Neural cell (in vitro differentiated cells): ENCODE measurements at regions not wholly inside any gene's neighbourhood (a gene's known extent, or its start where the extent isn't known, plus 50 kb on each side); places are given as distances from the start of the nearest gene placed in this dataset.

Experiments
- EP300 ChIP-seq: fragments of 450-650 bp; conservative IDR thresholded peaks from 2 replicates; pipeline ENCODE4 v1.6.1; 2014; ENCODE audit warnings: antibody characterized with exemption, mild to moderate bottlenecking, moderate library complexity; ENCODE audit not compliant: poor library complexity, severe bottlenecking
- EZH2 ChIP-seq: fragments of 200-600, 300-800 bp; shearing (Covaris generic), sonication (generic); IDR thresholded peaks from 2 replicates; pipeline ENCODE4 v1.6.1; 2014; ENCODE audit warnings: antibody characterized with exemption, low read length, borderline replicate concordance, mild to moderate bottlenecking; ENCODE audit not compliant: insufficient read depth, poor library complexity, severe bottlenecking
- POLR2AphosphoS5 ChIP-seq: IDR thresholded peaks from 2 replicates; pipeline ENCODE4 v1.6.1; 2012
- SMC3 ChIP-seq: fragments of 450-650 bp; conservative IDR thresholded peaks from 2 replicates; pipeline ENCODE4 v1.6.1; 2014; ENCODE audit warnings: antibody characterized with exemption, mild to moderate bottlenecking, moderate library complexity; ENCODE audit not compliant: poor library complexity
- TAF1 ChIP-seq: IDR thresholded peaks from 2 replicates; pipeline ENCODE4 v1.6.1; 2012; ENCODE audit warnings: low read depth
- TF ChIP-seq, protein P1 (sequence below): fragments of 450-650 bp; IDR thresholded peaks from 2 replicates; pipeline ENCODE4 v1.5.1; 2014; ENCODE audit warnings: antibody characterized with exemption, mild to moderate bottlenecking, moderate library complexity; ENCODE audit not compliant: poor library complexity, severe bottlenecking
- TF ChIP-seq, protein P2 (sequence below): IDR thresholded peaks from 2 replicates; pipeline ENCODE4 v1.6.1; 2012; ENCODE audit warnings: borderline replicate concordance

DNA sequence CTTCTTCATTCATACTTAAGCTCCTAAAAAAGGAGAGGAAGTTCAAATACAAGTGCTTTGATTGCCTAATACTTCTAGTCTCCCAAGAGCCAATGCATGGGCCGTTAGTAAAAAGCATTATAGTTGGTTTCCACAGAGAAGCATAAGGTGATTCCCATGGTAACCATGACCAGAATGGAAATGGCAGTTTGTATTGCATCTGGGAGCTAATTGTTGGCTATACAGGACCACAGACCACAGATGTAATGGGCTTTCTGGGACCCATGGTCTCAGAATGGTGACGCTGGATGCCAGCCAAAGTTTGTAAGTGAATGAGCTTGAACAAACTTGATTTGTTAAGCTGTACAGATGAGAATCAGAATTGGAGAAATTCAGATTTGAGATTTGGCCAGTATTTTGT is 333.9 kb upstream of the C11orf87 start:
- TF ChIP-seq SMC3 (no peak), POLR2AphosphoS5 (no peak), EP300 (no peak), EZH2 (no peak), TAF1 (no peak)
- TF ChIP-seq, protein P1, sequence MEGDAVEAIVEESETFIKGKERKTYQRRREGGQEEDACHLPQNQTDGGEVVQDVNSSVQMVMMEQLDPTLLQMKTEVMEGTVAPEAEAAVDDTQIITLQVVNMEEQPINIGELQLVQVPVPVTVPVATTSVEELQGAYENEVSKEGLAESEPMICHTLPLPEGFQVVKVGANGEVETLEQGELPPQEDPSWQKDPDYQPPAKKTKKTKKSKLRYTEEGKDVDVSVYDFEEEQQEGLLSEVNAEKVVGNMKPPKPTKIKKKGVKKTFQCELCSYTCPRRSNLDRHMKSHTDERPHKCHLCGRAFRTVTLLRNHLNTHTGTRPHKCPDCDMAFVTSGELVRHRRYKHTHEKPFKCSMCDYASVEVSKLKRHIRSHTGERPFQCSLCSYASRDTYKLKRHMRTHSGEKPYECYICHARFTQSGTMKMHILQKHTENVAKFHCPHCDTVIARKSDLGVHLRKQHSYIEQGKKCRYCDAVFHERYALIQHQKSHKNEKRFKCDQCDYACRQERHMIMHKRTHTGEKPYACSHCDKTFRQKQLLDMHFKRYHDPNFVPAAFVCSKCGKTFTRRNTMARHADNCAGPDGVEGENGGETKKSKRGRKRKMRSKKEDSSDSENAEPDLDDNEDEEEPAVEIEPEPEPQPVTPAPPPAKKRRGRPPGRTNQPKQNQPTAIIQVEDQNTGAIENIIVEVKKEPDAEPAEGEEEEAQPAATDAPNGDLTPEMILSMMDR = no peak
- TF ChIP-seq, protein P2, sequence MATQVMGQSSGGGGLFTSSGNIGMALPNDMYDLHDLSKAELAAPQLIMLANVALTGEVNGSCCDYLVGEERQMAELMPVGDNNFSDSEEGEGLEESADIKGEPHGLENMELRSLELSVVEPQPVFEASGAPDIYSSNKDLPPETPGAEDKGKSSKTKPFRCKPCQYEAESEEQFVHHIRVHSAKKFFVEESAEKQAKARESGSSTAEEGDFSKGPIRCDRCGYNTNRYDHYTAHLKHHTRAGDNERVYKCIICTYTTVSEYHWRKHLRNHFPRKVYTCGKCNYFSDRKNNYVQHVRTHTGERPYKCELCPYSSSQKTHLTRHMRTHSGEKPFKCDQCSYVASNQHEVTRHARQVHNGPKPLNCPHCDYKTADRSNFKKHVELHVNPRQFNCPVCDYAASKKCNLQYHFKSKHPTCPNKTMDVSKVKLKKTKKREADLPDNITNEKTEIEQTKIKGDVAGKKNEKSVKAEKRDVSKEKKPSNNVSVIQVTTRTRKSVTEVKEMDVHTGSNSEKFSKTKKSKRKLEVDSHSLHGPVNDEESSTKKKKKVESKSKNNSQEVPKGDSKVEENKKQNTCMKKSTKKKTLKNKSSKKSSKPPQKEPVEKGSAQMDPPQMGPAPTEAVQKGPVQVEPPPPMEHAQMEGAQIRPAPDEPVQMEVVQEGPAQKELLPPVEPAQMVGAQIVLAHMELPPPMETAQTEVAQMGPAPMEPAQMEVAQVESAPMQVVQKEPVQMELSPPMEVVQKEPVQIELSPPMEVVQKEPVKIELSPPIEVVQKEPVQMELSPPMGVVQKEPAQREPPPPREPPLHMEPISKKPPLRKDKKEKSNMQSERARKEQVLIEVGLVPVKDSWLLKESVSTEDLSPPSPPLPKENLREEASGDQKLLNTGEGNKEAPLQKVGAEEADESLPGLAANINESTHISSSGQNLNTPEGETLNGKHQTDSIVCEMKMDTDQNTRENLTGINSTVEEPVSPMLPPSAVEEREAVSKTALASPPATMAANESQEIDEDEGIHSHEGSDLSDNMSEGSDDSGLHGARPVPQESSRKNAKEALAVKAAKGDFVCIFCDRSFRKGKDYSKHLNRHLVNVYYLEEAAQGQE = no peak
